ENCODE measurements at regions not wholly inside any gene's neighbourhood (a gene's known extent, or its start where the extent isn't known, plus 50 kb on each side); places are given as distances from the start of the nearest gene placed in this dataset.

GRCh38 chr18:25467226-25467987 lies 115.4 kb upstream of the ZNF521 start:
- Histone ChIP-seq H3K4me3 (ENCODE audit: low read depth, low read length) (no peak overlapping the region), H3K36me3 (ENCODE audit: control insufficient read depth, insufficient read depth, low read length) (no peaks in the 10 kb centered on the region), H3K9ac (ENCODE audit: low read depth, low read length) (no peak overlapping the region), H3K4me1 (ENCODE audit: control insufficient read depth, insufficient read depth, low read length) (no peaks in the 10 kb centered on the region), H3K9me3 (ENCODE audit: control insufficient read depth, insufficient read depth, low read length) (no peaks in the 10 kb centered on the region), H3K27me3 (ENCODE audit: control insufficient read depth, insufficient read depth, low read length) (no peaks in the 10 kb centered on the region)

- Histone ChIP-seq H3K4me3 (ENCODE audit: low read depth, low read length) (no peak overlapping the region), H3K36me3 (ENCODE audit: control insufficient read depth, insufficient read depth, low read length) (no peaks in the 10 kb centered on the region), H3K9me3 (ENCODE audit: control insufficient read depth, insufficient read depth, low read length) (no peaks in the 10 kb centered on the region), H3K4me1 (ENCODE audit: control insufficient read depth, insufficient read depth, low read length) (no peaks in the 10 kb centered on the region), H3K9ac (ENCODE audit: low read depth, low read length) (no peak overlapping the region), H3K27me3 (ENCODE audit: control insufficient read depth, insufficient read depth, low read length) (no peaks in the 10 kb centered on the region)
These were observed 113.3 kb upstream of the ZNF521 start for GRCh38 chr18:25465152-25465732.

GRCh38 chr18:25464227-25464626 lies 112.3 kb upstream of the ZNF521 start:
- Histone ChIP-seq H3K4me3 (ENCODE audit: low read depth, low read length) (no peak overlapping the region), H3K9ac (ENCODE audit: low read depth, low read length) (no peak overlapping the region), H3K9me3 (ENCODE audit: control insufficient read depth, insufficient read depth, low read length) (no peaks in the 10 kb centered on the region), H3K27me3 (ENCODE audit: control insufficient read depth, insufficient read depth, low read length) (no peaks in the 10 kb centered on the region), H3K4me1 (ENCODE audit: control insufficient read depth, insufficient read depth, low read length) (no peaks in the 10 kb centered on the region), H3K36me3 (ENCODE audit: control insufficient read depth, insufficient read depth, low read length) (no peaks in the 10 kb centered on the region)

- no peak overlapping the region for H3K9ac ChIP-seq (ENCODE audit: low read depth, low read length)
- H3K27me3 ChIP-seq (ENCODE audit: control insufficient read depth, insufficient read depth, low read length): no peaks in the 10 kb centered on the region
- no peaks in the 10 kb centered on the region for H3K36me3 ChIP-seq (ENCODE audit: control insufficient read depth, insufficient read depth, low read length)
- no peak overlapping the region for H3K4me3 ChIP-seq (ENCODE audit: low read depth, low read length)
- H3K4me1 ChIP-seq (ENCODE audit: control insufficient read depth, insufficient read depth, low read length): no peaks in the 10 kb centered on the region
- H3K9me3 ChIP-seq (ENCODE audit: control insufficient read depth, insufficient read depth, low read length): no peaks in the 10 kb centered on the region
These were observed 111.8 kb upstream of the ZNF521 start for GRCh38 chr18:25463726-25464125.

GRCh38 chr18:25459814-25460213 lies 107.8 kb upstream of the ZNF521 start:
- Histone ChIP-seq H3K9me3 (ENCODE audit: control insufficient read depth, insufficient read depth, low read length) (no peaks in the 10 kb centered on the region), H3K4me1 (ENCODE audit: control insufficient read depth, insufficient read depth, low read length) (no peaks in the 10 kb centered on the region), H3K36me3 (ENCODE audit: control insufficient read depth, insufficient read depth, low read length) (no peaks in the 10 kb centered on the region), H3K4me3 (ENCODE audit: low read depth, low read length) (no peak overlapping the region), H3K9ac (ENCODE audit: low read depth, low read length) (no peak overlapping the region), H3K27me3 (ENCODE audit: control insufficient read depth, insufficient read depth, low read length) (no peaks in the 10 kb centered on the region)

- Histone ChIP-seq H3K9me3 (ENCODE audit: control insufficient read depth, insufficient read depth, low read length) (no peaks in the 10 kb centered on the region), H3K9ac (ENCODE audit: low read depth, low read length) (no peak overlapping the region), H3K4me3 (ENCODE audit: low read depth, low read length) (no peak overlapping the region), H3K4me1 (ENCODE audit: control insufficient read depth, insufficient read depth, low read length) (no peaks in the 10 kb centered on the region), H3K36me3 (ENCODE audit: control insufficient read depth, insufficient read depth, low read length) (no peaks in the 10 kb centered on the region), H3K27me3 (ENCODE audit: control insufficient read depth, insufficient read depth, low read length) (no peaks in the 10 kb centered on the region)
These were observed 105.6 kb upstream of the ZNF521 start for GRCh38 chr18:25457601-25458000.

GRCh38 chr18:25457126-25457525 lies 105.2 kb upstream of the ZNF521 start:
- H3K27me3 ChIP-seq (ENCODE audit: control insufficient read depth, insufficient read depth, low read length): no peaks in the 10 kb centered on the region
- no peaks in the 10 kb centered on the region for H3K9me3 ChIP-seq (ENCODE audit: control insufficient read depth, insufficient read depth, low read length)
- H3K9ac ChIP-seq (ENCODE audit: low read depth, low read length): no peak overlapping the region
- H3K4me1 ChIP-seq (ENCODE audit: control insufficient read depth, insufficient read depth, low read length): no peaks in the 10 kb centered on the region
- H3K36me3 ChIP-seq (ENCODE audit: control insufficient read depth, insufficient read depth, low read length): no peaks in the 10 kb centered on the region
- H3K4me3 ChIP-seq (ENCODE audit: low read depth, low read length): no peak overlapping the region

GRCh38 chr18:25456334-25457010 lies 104.5 kb upstream of the ZNF521 start:
- no peaks in the 10 kb centered on the region for H3K4me1 ChIP-seq (ENCODE audit: control insufficient read depth, insufficient read depth, low read length)
- no peak overlapping the region for H3K9ac ChIP-seq (ENCODE audit: low read depth, low read length)
- no peaks in the 10 kb centered on the region for H3K9me3 ChIP-seq (ENCODE audit: control insufficient read depth, insufficient read depth, low read length)
- H3K27me3 ChIP-seq (ENCODE audit: control insufficient read depth, insufficient read depth, low read length): no peaks in the 10 kb centered on the region
- no peak overlapping the region for H3K4me3 ChIP-seq (ENCODE audit: low read depth, low read length)
- H3K36me3 ChIP-seq (ENCODE audit: control insufficient read depth, insufficient read depth, low read length): no peaks in the 10 kb centered on the region

- H3K9ac ChIP-seq (ENCODE audit: low read depth, low read length): no peak overlapping the region
These were observed 103.7 kb upstream of the ZNF521 start for GRCh38 chr18:25455646-25456045.

GRCh38 chr18:25455159-25455558 lies 103.2 kb upstream of the ZNF521 start:
- Histone ChIP-seq H3K36me3 (ENCODE audit: control insufficient read depth, insufficient read depth, low read length) (no peaks in the 10 kb centered on the region), H3K27me3 (ENCODE audit: control insufficient read depth, insufficient read depth, low read length) (no peaks in the 10 kb centered on the region), H3K9ac (ENCODE audit: low read depth, low read length) (no peak overlapping the region), H3K4me3 (ENCODE audit: low read depth, low read length) (no peak overlapping the region), H3K4me1 (ENCODE audit: control insufficient read depth, insufficient read depth, low read length) (no peaks in the 10 kb centered on the region), H3K9me3 (ENCODE audit: control insufficient read depth, insufficient read depth, low read length) (no peaks in the 10 kb centered on the region)

More at GRCh38 chr18:25455646-25456045, 103.7 kb upstream of the ZNF521 start:
- no peaks in the 10 kb centered on the region for H3K27me3 ChIP-seq (ENCODE audit: control insufficient read depth, insufficient read depth, low read length)
- H3K4me3 ChIP-seq (ENCODE audit: low read depth, low read length): no peak overlapping the region
- no peaks in the 10 kb centered on the region for H3K36me3 ChIP-seq (ENCODE audit: control insufficient read depth, insufficient read depth, low read length)
- H3K4me1 ChIP-seq (ENCODE audit: control insufficient read depth, insufficient read depth, low read length): no peaks in the 10 kb centered on the region
- no peaks in the 10 kb centered on the region for H3K9me3 ChIP-seq (ENCODE audit: control insufficient read depth, insufficient read depth, low read length)

GRCh38 chr18:25454730-25455129 lies 102.8 kb upstream of the ZNF521 start:
- Histone ChIP-seq H3K4me3 (ENCODE audit: low read depth, low read length) (no peak overlapping the region), H3K27me3 (ENCODE audit: control insufficient read depth, insufficient read depth, low read length) (no peaks in the 10 kb centered on the region), H3K36me3 (ENCODE audit: control insufficient read depth, insufficient read depth, low read length) (no peaks in the 10 kb centered on the region), H3K9ac (ENCODE audit: low read depth, low read length) (no peak overlapping the region), H3K4me1 (ENCODE audit: control insufficient read depth, insufficient read depth, low read length) (no peaks in the 10 kb centered on the region), H3K9me3 (ENCODE audit: control insufficient read depth, insufficient read depth, low read length) (no peaks in the 10 kb centered on the region)

- Histone ChIP-seq H3K9me3 (ENCODE audit: control insufficient read depth, insufficient read depth, low read length) (no peaks in the 10 kb centered on the region), H3K36me3 (ENCODE audit: control insufficient read depth, insufficient read depth, low read length) (no peaks in the 10 kb centered on the region), H3K27me3 (ENCODE audit: control insufficient read depth, insufficient read depth, low read length) (no peaks in the 10 kb centered on the region), H3K4me3 (ENCODE audit: low read depth, low read length) (no peak overlapping the region), H3K4me1 (ENCODE audit: control insufficient read depth, insufficient read depth, low read length) (no peaks in the 10 kb centered on the region), H3K9ac (ENCODE audit: low read depth, low read length) (no peak overlapping the region)
These were observed 102.3 kb upstream of the ZNF521 start for GRCh38 chr18:25454270-25454659.

All from iPS-15b (cell line).